AG04450 (cell line): ENCODE measurements at regions not wholly inside any gene's neighbourhood (a gene's known extent, or its start where the extent isn't known, plus 50 kb on each side); places are given as distances from the start of the nearest gene placed in this dataset.
A peak's percentile ranks its signal among the peaks of the same experiment; 100 is the strongest.

Experiments used
- CTCF ChIA-PET: fragments of 300-600, 350-600 bp; formaldehyde crosslinking; extraction: SDS; loops from one replicate; lab custom pipeline; 2022; ENCODE audit warnings: antibody characterized with exemption, inconsistent platforms; lab: Charles Lee
- POLR2A ChIA-PET: fragments of 350-600 bp; formaldehyde crosslinking; extraction: SDS; loops from one replicate; lab custom pipeline; 2021; ENCODE audit warnings: antibody characterized with exemption, inconsistent platforms; lab: Yijun Ruan, JAX
- DNase-seq: peaks from one replicate; pipeline ENCODE4 v3.0.0-alpha.2; 2011; ENCODE audit warnings: low read depth, low spot score
- H3K27ac ChIP-seq: one replicate; pipeline ENCODE4 v1.5.1; 2012; ENCODE audit warnings: low read depth, low read length, control low read depth
- H3K27me3 ChIP-seq: one replicate; pipeline ENCODE4 v1.6.0; 2012; ENCODE audit warnings: low read length; ENCODE audit not compliant: control insufficient read depth, insufficient read depth
- H3K4me3 ChIP-seq: 2 replicates; pipeline ENCODE4 v1.5.1; 2011; ENCODE audit warnings: mild to moderate bottlenecking, low read depth, low read length, control low read depth
- H3K9me3 ChIP-seq: 2 replicates; pipeline ENCODE4 v1.5.1; 2012; ENCODE audit warnings: low read length; ENCODE audit not compliant: control insufficient read depth, insufficient read depth
- CTCF ChIP-seq: IDR thresholded peaks from 2 replicates; pipeline ENCODE4 v1.5.1; 2011; ENCODE audit warnings: low read depth, low read length, control low read depth, inconsistent platforms

DNA sequence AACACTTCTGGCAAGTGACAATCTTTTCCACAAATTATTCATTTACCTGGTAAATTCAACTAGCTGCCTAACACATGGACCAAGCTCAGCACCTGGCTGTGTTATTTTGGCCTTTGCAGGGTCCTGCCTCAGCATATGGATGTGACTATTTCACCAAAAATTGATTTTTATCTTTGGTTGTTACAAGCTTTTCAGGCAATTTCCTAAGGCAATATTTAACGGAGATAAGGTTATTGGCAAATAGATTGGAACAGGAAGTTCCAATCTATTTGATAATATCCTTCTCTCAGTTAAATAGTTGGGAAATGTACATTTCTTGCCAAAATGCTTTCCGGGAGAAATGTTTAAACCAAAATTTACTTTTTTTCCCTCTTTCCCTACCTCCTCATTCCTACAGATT, 415.2 kb upstream of the SMARCA2 start:
- peaks cover 3% of the 10 kb centered on the region; the same call in 1 of the 2 replicates for H3K9me3 ChIP-seq
- H3K27ac ChIP-seq: no peak overlapping the region
- ChIA-PET CTCF (no interaction called here), POLR2A (no interaction called here)
- no peak for DNase-seq
- no peak overlapping the region for H3K4me3 ChIP-seq
- no peak for TF ChIP-seq CTCF
- H3K27me3 ChIP-seq: no peaks in the 10 kb centered on the region

GRCh38 chr9:1604942-1605560, 410.1 kb upstream of the SMARCA2 start:
- Histone ChIP-seq H3K27ac (no peak overlapping the region), H3K27me3 (no peaks in the 10 kb centered on the region), H3K4me3 (no peak overlapping the region), H3K9me3 (peaks cover 2% of the 10 kb centered on the region; the same call in 1 of the 2 replicates)
- TF ChIP-seq CTCF: peak; percentile 21; the same call in 1 of the 2 replicates
- DNase-seq: no peak
- ChIA-PET POLR2A (no interaction called here), CTCF (no interaction called here)

DNA sequence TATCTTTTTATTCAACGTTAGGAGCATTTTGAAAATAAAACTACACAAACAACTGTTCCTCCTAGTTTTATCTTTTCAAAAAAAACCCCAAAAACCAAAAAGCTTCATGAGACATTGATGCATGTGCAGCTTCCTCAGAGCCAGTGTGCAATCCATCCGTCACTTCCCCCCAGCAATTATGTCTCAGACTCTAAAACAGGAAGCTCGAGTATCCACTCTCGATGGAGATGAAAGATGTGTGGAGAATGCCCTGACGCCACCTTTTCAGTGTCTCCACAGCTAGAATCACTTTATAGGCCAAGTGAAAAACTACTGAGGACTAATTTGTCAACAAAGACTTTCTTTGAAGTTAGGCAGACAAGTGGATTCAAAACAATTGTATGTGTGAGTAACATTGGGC, 408.9 kb upstream of the SMARCA2 start:
- H3K4me3 ChIP-seq: no peak overlapping the region
- CTCF ChIA-PET: no interaction called here
- POLR2A ChIA-PET: no interaction called here
- no peak for DNase-seq
- no peak overlapping the region for H3K27ac ChIP-seq
- H3K27me3 ChIP-seq: no peaks in the 10 kb centered on the region
- TF ChIP-seq CTCF: no peak
- peaks cover 2% of the 10 kb centered on the region; the same call in 1 of the 2 replicates for H3K9me3 ChIP-seq

GRCh38 chr9:1612886-1613285, 402.3 kb upstream of the SMARCA2 start:
- POLR2A ChIA-PET: no interaction called here

GRCh38 chr9:1617419-1617818, 397.7 kb upstream of the SMARCA2 start:
- CTCF ChIA-PET: no interaction called here

More at GRCh38 chr9:1612886-1613285, 402.3 kb upstream of the SMARCA2 start:
- H3K27me3 ChIP-seq: no peaks in the 10 kb centered on the region
- H3K4me3 ChIP-seq: no peak overlapping the region
- no peaks in the 10 kb centered on the region for H3K9me3 ChIP-seq
- H3K27ac ChIP-seq: no peak overlapping the region
- CTCF ChIA-PET: no interaction called here
- no peak for DNase-seq
- TF ChIP-seq CTCF: no peak

More at GRCh38 chr9:1617419-1617818, 397.7 kb upstream of the SMARCA2 start:
- Histone ChIP-seq H3K27me3 (no peaks in the 10 kb centered on the region), H3K9me3 (no peaks in the 10 kb centered on the region; the same call in 1 of the 2 replicates), H3K27ac (no peak overlapping the region), H3K4me3 (no peak overlapping the region)
- no peak for TF ChIP-seq CTCF
- DNase-seq: no peak
- POLR2A ChIA-PET: no interaction called here
